ENCODE measurements at regions not wholly inside any gene's neighbourhood (a gene's known extent, or its start where the extent isn't known, plus 50 kb on each side); places are given as distances from the start of the nearest gene placed in this dataset.

DNA sequence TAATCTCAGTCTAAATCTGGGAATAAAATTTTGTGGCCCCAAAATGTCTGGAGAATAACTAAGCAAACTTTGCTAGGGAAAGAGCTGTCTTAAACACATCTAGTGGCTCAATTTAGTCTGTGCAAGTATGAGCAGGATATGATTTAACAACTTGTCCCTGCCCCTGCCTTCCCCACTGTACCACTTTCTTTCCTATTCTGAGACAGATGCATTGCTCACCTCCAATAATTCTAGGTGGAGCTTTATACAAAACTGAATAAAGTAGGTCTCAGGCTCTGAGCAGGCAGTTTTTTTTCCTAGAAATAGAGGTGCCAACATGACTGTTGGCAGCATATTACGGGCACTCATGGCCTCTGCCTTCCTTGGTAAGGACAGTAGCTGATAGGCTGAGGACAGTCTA lies 412.1 kb downstream of the DAD1 start:
- TF ChIP-seq RAD21 (IDR thresholded peaks at IDR 0.05; ENCODE audit: low read depth) (no peak), CTCF (IDR thresholded peaks at IDR 0.05 in 2 of 3, conservative IDR thresholded peaks at IDR 0.05 in 1 of 3; ENCODE audit: borderline replicate concordance in 1 of 3, insufficient read depth in 1 of 3, low read depth in 2 of 3, low read length in 2 of 3) (no peak), ZFX (IDR thresholded peaks at IDR 0.05) (no peak), POLR2A (IDR thresholded peaks at IDR 0.05; ENCODE audit: borderline replicate concordance, extremely low read depth, insufficient read depth, insufficient read length) (no peak), ELF1 (IDR thresholded peaks at IDR 0.05; ENCODE audit: borderline replicate concordance, low read depth) (no peak), SP1 (IDR thresholded peaks at IDR 0.05; ENCODE audit: low read depth) (no peak), EZH2 (IDR thresholded peaks at IDR 0.05) (no peak), FOSL1 (IDR thresholded peaks at IDR 0.05; ENCODE audit: low read depth) (no peak), MAX (IDR thresholded peaks at IDR 0.05) (no peak), REST (IDR thresholded peaks at IDR 0.05; ENCODE audit: low read depth) (no peak), YY1 (IDR thresholded peaks at IDR 0.05; ENCODE audit: extremely low read depth, insufficient replicate concordance, low read depth, low read length) (no peak), EZH2phosphoT487 (IDR thresholded peaks at IDR 0.05; ENCODE audit: borderline replicate concordance) (no peak)
- TF ChIP-seq, protein P1, sequence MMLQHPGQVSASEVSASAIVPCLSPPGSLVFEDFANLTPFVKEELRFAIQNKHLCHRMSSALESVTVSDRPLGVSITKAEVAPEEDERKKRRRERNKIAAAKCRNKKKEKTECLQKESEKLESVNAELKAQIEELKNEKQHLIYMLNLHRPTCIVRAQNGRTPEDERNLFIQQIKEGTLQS (IDR thresholded peaks at IDR 0.05): no peak
